ENCODE measurements at regions not wholly inside any gene's neighbourhood (a gene's known extent, or its start where the extent isn't known, plus 50 kb on each side); places are given as distances from the start of the nearest gene placed in this dataset.

- Mint-ChIP-seq H3K4me3 (ENCODE audit: low read depth) (no peak overlapping the region), H3K27ac (no peak overlapping the region), H3K4me1 (ENCODE audit: low read depth) (no peaks in the 10 kb centered on the region)
Measured at GRCh38 chr13:85080691-85081090, 718.5 kb downstream of the SLITRK6 start.

GRCh38 chr13:85076343-85076742, 722.9 kb downstream of the SLITRK6 start:
- H3K27me3 Mint-ChIP-seq (ENCODE audit: low read depth), result no peaks in the 10 kb centered on the region
- DNase-seq (ENCODE audit: low spot score), result no peak
- H3K27ac Mint-ChIP-seq, result no peak overlapping the region
- H3K9me3 Mint-ChIP-seq, result peaks cover 4% of the 10 kb centered on the region
- intact Hi-C loops (cut with micrococcal nuclease), result no loop called here
- H3K36me3 Mint-ChIP-seq (ENCODE audit: low read depth), result no peaks in the 10 kb centered on the region
- no peak overlapping the region for H3K4me3 Mint-ChIP-seq (ENCODE audit: low read depth)
- H3K4me1 Mint-ChIP-seq (ENCODE audit: low read depth), result no peaks in the 10 kb centered on the region

More at GRCh38 chr13:85080691-85081090, 718.5 kb downstream of the SLITRK6 start:
- no peaks in the 10 kb centered on the region for H3K36me3 Mint-ChIP-seq (ENCODE audit: low read depth)
- peaks cover 12% of the 10 kb centered on the region for H3K9me3 Mint-ChIP-seq
- no peak for DNase-seq (ENCODE audit: low spot score)
- intact Hi-C loops (cut with micrococcal nuclease), result no loop called here
- no peaks in the 10 kb centered on the region for H3K27me3 Mint-ChIP-seq (ENCODE audit: low read depth)

- Mint-ChIP-seq H3K4me3 (ENCODE audit: low read depth) (no peak overlapping the region), H3K9me3 (peaks cover 4% of the 10 kb centered on the region), H3K4me1 (ENCODE audit: low read depth) (no peaks in the 10 kb centered on the region), H3K27ac (no peak overlapping the region), H3K36me3 (ENCODE audit: low read depth) (no peaks in the 10 kb centered on the region), H3K27me3 (ENCODE audit: low read depth) (no peaks in the 10 kb centered on the region)
- DNase-seq (ENCODE audit: low spot score), result no peak
- intact Hi-C loops (cut with micrococcal nuclease), result no loop called here
Measured at GRCh38 chr13:85074543-85075313, 724.5 kb downstream of the SLITRK6 start.

- Mint-ChIP-seq H3K36me3 (ENCODE audit: low read depth) (no peaks in the 10 kb centered on the region), H3K9me3 (peaks cover 10% of the 10 kb centered on the region), H3K4me3 (ENCODE audit: low read depth) (no peak overlapping the region), H3K27me3 (ENCODE audit: low read depth) (no peaks in the 10 kb centered on the region), H3K4me1 (ENCODE audit: low read depth) (no peaks in the 10 kb centered on the region), H3K27ac (no peak overlapping the region)
- no peak for DNase-seq (ENCODE audit: low spot score)
- intact Hi-C loops (cut with micrococcal nuclease), result no loop called here
Measured at GRCh38 chr13:85068231-85068630, 731.0 kb downstream of the SLITRK6 start.

- no peaks in the 10 kb centered on the region for H3K27me3 Mint-ChIP-seq (ENCODE audit: low read depth)
- H3K27ac Mint-ChIP-seq, result no peak overlapping the region
- H3K4me1 Mint-ChIP-seq (ENCODE audit: low read depth), result no peaks in the 10 kb centered on the region
- peaks cover 3% of the 10 kb centered on the region for H3K9me3 Mint-ChIP-seq
- no peaks in the 10 kb centered on the region for H3K36me3 Mint-ChIP-seq (ENCODE audit: low read depth)
- intact Hi-C loops (cut with micrococcal nuclease), result no loop called here
- no peak overlapping the region for H3K4me3 Mint-ChIP-seq (ENCODE audit: low read depth)
- DNase-seq (ENCODE audit: low spot score), result no peak
Measured at GRCh38 chr13:85040215-85040614, 759.0 kb downstream of the SLITRK6 start.

GRCh38 chr13:85031771-85032170, 767.4 kb downstream of the SLITRK6 start:
- no peaks in the 10 kb centered on the region for H3K27me3 Mint-ChIP-seq (ENCODE audit: low read depth)
- no peak for DNase-seq (ENCODE audit: low spot score)
- no peak overlapping the region for H3K4me3 Mint-ChIP-seq (ENCODE audit: low read depth)
- H3K9me3 Mint-ChIP-seq, result peaks cover 13% of the 10 kb centered on the region
- no peaks in the 10 kb centered on the region for H3K36me3 Mint-ChIP-seq (ENCODE audit: low read depth)
- no peaks in the 10 kb centered on the region for H3K4me1 Mint-ChIP-seq (ENCODE audit: low read depth)
- no peak overlapping the region for H3K27ac Mint-ChIP-seq
- intact Hi-C loops (cut with micrococcal nuclease), result no loop called here

- H3K27me3 Mint-ChIP-seq (ENCODE audit: low read depth), result no peaks in the 10 kb centered on the region
- H3K27ac Mint-ChIP-seq, result no peak overlapping the region
- H3K9me3 Mint-ChIP-seq, result peaks cover 14% of the 10 kb centered on the region
- intact Hi-C loops (cut with micrococcal nuclease), result no loop called here
- DNase-seq (ENCODE audit: low spot score), result no peak
- no peaks in the 10 kb centered on the region for H3K36me3 Mint-ChIP-seq (ENCODE audit: low read depth)
- H3K4me1 Mint-ChIP-seq (ENCODE audit: low read depth), result no peaks in the 10 kb centered on the region
- no peak overlapping the region for H3K4me3 Mint-ChIP-seq (ENCODE audit: low read depth)
Measured at GRCh38 chr13:85028035-85028434, 771.2 kb downstream of the SLITRK6 start.

GRCh38 chr13:85019121-85019520, 780.1 kb downstream of the SLITRK6 start:
- H3K27me3 Mint-ChIP-seq (ENCODE audit: low read depth), result no peaks in the 10 kb centered on the region

GRCh38 chr13:85013006-85013405, 786.2 kb downstream of the SLITRK6 start:
- Mint-ChIP-seq H3K4me1 (ENCODE audit: low read depth) (no peaks in the 10 kb centered on the region), H3K27ac (no peak overlapping the region), H3K36me3 (ENCODE audit: low read depth) (no peaks in the 10 kb centered on the region), H3K27me3 (ENCODE audit: low read depth) (no peaks in the 10 kb centered on the region), H3K4me3 (ENCODE audit: low read depth) (no peak overlapping the region), H3K9me3 (peaks cover 23% of the 10 kb centered on the region)
- intact Hi-C loops (cut with micrococcal nuclease), result no loop called here
- DNase-seq (ENCODE audit: low spot score), result no peak

More at GRCh38 chr13:85019121-85019520, 780.1 kb downstream of the SLITRK6 start:
- H3K36me3 Mint-ChIP-seq (ENCODE audit: low read depth), result no peaks in the 10 kb centered on the region
- intact Hi-C loops (cut with micrococcal nuclease), result no loop called here
- no peak overlapping the region for H3K4me3 Mint-ChIP-seq (ENCODE audit: low read depth)
- peaks cover 17% of the 10 kb centered on the region for H3K9me3 Mint-ChIP-seq
- no peaks in the 10 kb centered on the region for H3K4me1 Mint-ChIP-seq (ENCODE audit: low read depth)
- H3K27ac Mint-ChIP-seq, result no peak overlapping the region
- DNase-seq (ENCODE audit: low spot score), result no peak

- intact Hi-C loops (cut with micrococcal nuclease), result no loop called here
- Mint-ChIP-seq H3K36me3 (ENCODE audit: low read depth) (no peaks in the 10 kb centered on the region), H3K27ac (no peak overlapping the region), H3K4me3 (ENCODE audit: low read depth) (no peak overlapping the region), H3K4me1 (ENCODE audit: low read depth) (no peaks in the 10 kb centered on the region), H3K27me3 (ENCODE audit: low read depth) (no peaks in the 10 kb centered on the region), H3K9me3 (peaks cover 18% of the 10 kb centered on the region)
- no peak for DNase-seq (ENCODE audit: low spot score)
Measured at GRCh38 chr13:85009447-85009846, 789.8 kb downstream of the SLITRK6 start.

- H3K36me3 Mint-ChIP-seq (ENCODE audit: low read depth), result no peaks in the 10 kb centered on the region
- no peak overlapping the region for H3K4me3 Mint-ChIP-seq (ENCODE audit: low read depth)
- no peak overlapping the region for H3K27ac Mint-ChIP-seq
- DNase-seq (ENCODE audit: low spot score), result no peak
- no peaks in the 10 kb centered on the region for H3K27me3 Mint-ChIP-seq (ENCODE audit: low read depth)
- H3K4me1 Mint-ChIP-seq (ENCODE audit: low read depth), result no peaks in the 10 kb centered on the region
- intact Hi-C loops (cut with micrococcal nuclease), result no loop called here
- peaks cover 9% of the 10 kb centered on the region for H3K9me3 Mint-ChIP-seq
Measured at GRCh38 chr13:84999252-84999651, 800.0 kb downstream of the SLITRK6 start.

GRCh38 chr13:84998681-84999080, 800.5 kb downstream of the SLITRK6 start:
- Mint-ChIP-seq H3K4me3 (ENCODE audit: low read depth) (no peak overlapping the region), H3K4me1 (ENCODE audit: low read depth) (no peaks in the 10 kb centered on the region), H3K9me3 (peaks cover 9% of the 10 kb centered on the region), H3K36me3 (ENCODE audit: low read depth) (no peaks in the 10 kb centered on the region), H3K27ac (no peak overlapping the region), H3K27me3 (ENCODE audit: low read depth) (no peaks in the 10 kb centered on the region)
- DNase-seq (ENCODE audit: low spot score), result no peak
- intact Hi-C loops (cut with micrococcal nuclease), result no loop called here

GRCh38 chr13:84997858-84998257, 801.4 kb downstream of the SLITRK6 start:
- DNase-seq (ENCODE audit: low spot score), result no peak
- Mint-ChIP-seq H3K36me3 (ENCODE audit: low read depth) (no peaks in the 10 kb centered on the region), H3K27ac (no peak overlapping the region), H3K4me1 (ENCODE audit: low read depth) (no peaks in the 10 kb centered on the region), H3K9me3 (peaks cover 9% of the 10 kb centered on the region), H3K27me3 (ENCODE audit: low read depth) (no peaks in the 10 kb centered on the region), H3K4me3 (ENCODE audit: low read depth) (no peak overlapping the region)
- intact Hi-C loops (cut with micrococcal nuclease), result no loop called here

All from activated T-helper 2 cell treated with anti-CD3 and anti-CD28 coated beads, Interferon-gamma antibody, Interleukin-2, Interleukin-4, amounts not matched to agents 10 μg/mL and 5 μg/mL and 100 μg/mL, durations not matched to agents 14 hours and 24 hours and 36 hours (primary cell).